Liver (tissue), 3 donors: ENCODE measurements at regions not wholly inside any gene's neighbourhood (a gene's known extent, or its start where the extent isn't known, plus 50 kb on each side); places are given as distances from the start of the nearest gene placed in this dataset.

ENCODE experiments used
- CTCF ChIP-seq: fragments of 150-350 bp; IDR thresholded peaks from 2 replicates; pipeline ENCODE4 v1.5.1; 2017; ENCODE audit warnings: improper control_type of control experiment, low read depth, low read length; ENCODE audit not compliant: missing input control
- EGR1 ChIP-seq, 2 donors: IDR thresholded peaks; 2 replicates each; pipeline ENCODE4 v1.6.1; 2016 to 2018; ENCODE audit warnings: antibody characterized with exemption in 2 of 2, low read depth in 2 of 2
- FOXA1 ChIP-seq: IDR thresholded peaks from 2 replicates; pipeline ENCODE4 v1.6.1; 2016; ENCODE audit warnings: antibody characterized with exemption
- FOXA2 ChIP-seq: IDR thresholded peaks from 2 replicates; pipeline ENCODE4 v1.6.1; 2016; ENCODE audit warnings: antibody characterized with exemption
- JUND ChIP-seq, 2 donors: IDR thresholded peaks; 2 replicates each; pipeline ENCODE4 v1.6.1; 2016; ENCODE audit warnings: antibody characterized with exemption in 2 of 2
- REST ChIP-seq: IDR thresholded peaks from 2 replicates; pipeline ENCODE4 v1.6.1; 2016; ENCODE audit warnings: antibody characterized with exemption, mild to moderate bottlenecking
- ZBTB33 ChIP-seq: IDR thresholded peaks from 2 replicates; pipeline ENCODE4 v1.6.1; 2016; ENCODE audit warnings: antibody characterized with exemption
- donor health status: healthy.
- donor health status: healthy.

- no peak for TF ChIP-seq CTCF
- TF ChIP-seq FOXA2, result no peak
- TF ChIP-seq REST, result no peak
- no peak for TF ChIP-seq FOXA1
- no peak for TF ChIP-seq JUND (IDR thresholded peaks at IDR 0.05)
- TF ChIP-seq ZBTB33, result no peak
- no peak for TF ChIP-seq EGR1 (IDR thresholded peaks at IDR 0.05; ENCODE audit: low read depth in 2 of 2)
Measured at GRCh38 chr5:93022211-93022610, 558.8 kb downstream of the NR2F1-AS1 start.
